HepG2 (cell line): ENCODE measurements at regions not wholly inside any gene's neighbourhood (a gene's known extent, or its start where the extent isn't known, plus 50 kb on each side); places are given as distances from the start of the nearest gene placed in this dataset.

Source experiments
- ATAC-seq: fragments of 200-7000 bp; cut with Tn5 transposase; 3 replicates; pipeline ENCODE4 v1.9.1; 2020; ENCODE audit warnings: mild to moderate bottlenecking, moderate library complexity
- BruUV-seq: library from RNA; stranded (reverse); fragments of 400-500 nt; replicated peaks from 2 replicates; lab custom pipeline; 2021; lab: Mats Ljungman, UMichigan
- CTCF ChIA-PET: fragments of 300-600 bp; formaldehyde crosslinking; extraction: SDS; loops from one replicate; lab custom pipeline; 2021; ENCODE audit warnings: low total read pairs, inconsistent platforms, low intra/inter-chr PET ratio; lab: Yijun Ruan, JAX
- POLR2A ChIA-PET: fragments of 350-600 bp; sonication (Branson Sonifier 250); formaldehyde crosslinking; loops from one replicate; lab custom pipeline; 2020; ENCODE audit warnings: antibody characterized with exemption, inconsistent platforms; lab: Yijun Ruan, JAX
- DNase-seq: peaks from one replicate; pipeline ENCODE4 v3.0.0-alpha.2; 2015; ENCODE audit warnings: low spot score
- FAIRE-seq: peaks from 3 replicates; lab custom pipeline; 2011; peaks lifted over from hg19 to GRCh38; lab: Jason Lieb, UNC
- H2AFZ ChIP-seq: one replicate; pipeline ENCODE4 v1.6.1; 2011; ENCODE audit warnings: low read length, inconsistent platforms
- H3K27ac ChIP-seq: fragments of 300-600 bp; 3 replicates; pipeline ENCODE4 v1.8.0; 2011; ENCODE audit warnings: mixed run types, mild to moderate bottlenecking, mixed read lengths, low read length, inconsistent platforms; ENCODE audit not compliant: insufficient read depth; ENCODE audit errors: extremely low read length
- H3K27me3 ChIP-seq, 2 experiments: fragments of 200-600 bp in 1 of 2; 2 replicates in 1 of 2; 3 replicates in 1 of 2; pipeline versions ENCODE4 v1.6.0 to v1.8.0; 2011; ENCODE audit warnings: low read length in 2 of 2, mild to moderate bottlenecking in 2 of 2, moderate library complexity in 2 of 2, inconsistent platforms in 1 of 2; ENCODE audit not compliant: insufficient read depth in 2 of 2, control insufficient read depth in 1 of 2
- H3K36me3 ChIP-seq, 2 experiments: fragments of 200-600 bp in 1 of 2; replicated peaks in 1 of 2; 2 replicates in 1 of 2; 3 replicates in 1 of 2; pipeline versions ENCODE4 v1.5.1 to v1.8.0; 2011; ENCODE audit warnings: low read length in 2 of 2, inconsistent platforms in 1 of 2; ENCODE audit not compliant: insufficient read depth in 2 of 2, control insufficient read depth in 1 of 2
- H3K4me1 ChIP-seq: 2 replicates; pipeline ENCODE4 v1.5.1; 2012; ENCODE audit warnings: low read length, inconsistent platforms; ENCODE audit not compliant: insufficient read depth
- H3K4me2 ChIP-seq: 2 replicates; pipeline ENCODE4 v1.6.0; 2011; ENCODE audit warnings: low read depth, low read length, inconsistent platforms
- H3K4me3 ChIP-seq, 3 experiments: fragments of 200-600 bp in 1 of 3; sonication (generic), shearing (Covaris generic) in 1 of 3; replicated peaks in 1 of 3; 2 replicates each; pipeline ENCODE4 v1.5.1; 2011 to 2016; ENCODE audit warnings: low read length in 3 of 3, inconsistent platforms in 2 of 3, low read depth in 2 of 3, mild to moderate bottlenecking in 2 of 3, control low read depth in 1 of 3, mixed read lengths in 1 of 3; ENCODE audit not compliant: insufficient read depth in 1 of 3
- H3K79me2 ChIP-seq: one replicate; pipeline ENCODE4 v1.6.1; 2011; ENCODE audit warnings: low read length, inconsistent platforms; ENCODE audit not compliant: insufficient read depth
- H3K9ac ChIP-seq: 2 replicates; pipeline ENCODE4 v1.6.0; 2011; ENCODE audit warnings: mild to moderate bottlenecking, low read depth, low read length, inconsistent platforms; ENCODE audit not compliant: insufficient read depth
- H3K9me3 ChIP-seq: 2 replicates; pipeline ENCODE4 v1.5.1; 2012; ENCODE audit warnings: mild to moderate bottlenecking, low read length
- H4K20me1 ChIP-seq: 2 replicates; pipeline ENCODE4 v1.6.0; 2011; ENCODE audit warnings: inconsistent platforms, mild to moderate bottlenecking, low read length, moderate library complexity; ENCODE audit not compliant: insufficient read depth
- ARID3A ChIP-seq: IDR thresholded peaks from 2 replicates; pipeline ENCODE4 v1.6.1; 2012; ENCODE audit warnings: low read depth, low read length, improper control_type of control experiment
- CCDC6 ChIP-seq: sonication (generic); formaldehyde crosslinking; IDR thresholded peaks from 2 replicates; pipeline ENCODE4 v1.8.1; 2022; ENCODE audit warnings: mild to moderate bottlenecking, missing genetic modification reagents, moderate library complexity
- EP300 ChIP-seq, 3 experiments: sonication (generic) in 1 of 3; formaldehyde crosslinking in 1 of 3; IDR thresholded peaks; 2 replicates each; pipeline versions ENCODE4 v1.5.1 to v1.6.1; 2011 to 2020; ENCODE audit warnings: low read depth in 2 of 3, low read length in 2 of 3, borderline replicate concordance in 1 of 3, improper control_type of control experiment in 1 of 3, mild to moderate bottlenecking in 1 of 3, missing genetic modification reagents in 1 of 3, moderate library complexity in 1 of 3
- GATAD2A ChIP-seq: IDR thresholded peaks from 2 replicates; pipeline ENCODE4 v1.6.1; 2016
- GPN1 ChIP-seq: sonication (generic); formaldehyde crosslinking; IDR thresholded peaks from 2 replicates; pipeline ENCODE4 v1.5.1; 2020; ENCODE audit warnings: missing genetic modification reagents, borderline replicate concordance
- HNF4A ChIP-seq: sonication (generic); formaldehyde crosslinking; IDR thresholded peaks from 2 replicates; pipeline ENCODE4 v1.4.0; 2020; ENCODE audit warnings: missing genetic modification reagents
- MEIS1 ChIP-seq: sonication (generic); formaldehyde crosslinking; IDR thresholded peaks from 2 replicates; pipeline ENCODE4 v1.9.0; 2021; ENCODE audit warnings: mild to moderate bottlenecking, missing genetic modification reagents, moderate library complexity, borderline replicate concordance
- NFE2L1 ChIP-seq: sonication (generic); formaldehyde crosslinking; IDR thresholded peaks from 2 replicates; pipeline ENCODE4 v1.4.0; 2020; ENCODE audit warnings: missing genetic modification reagents, mild to moderate bottlenecking, borderline replicate concordance
- SMAD3 ChIP-seq: sonication (generic); formaldehyde crosslinking; IDR thresholded peaks from 2 replicates; pipeline ENCODE4 v1.4.0; 2020; ENCODE audit warnings: missing genetic modification reagents
- ZNF230 ChIP-seq: sonication (generic); formaldehyde crosslinking; IDR thresholded peaks from 2 replicates; pipeline ENCODE4 v1.4.0; 2020; ENCODE audit warnings: mild to moderate bottlenecking, missing genetic modification reagents
- ZNF343 ChIP-seq: sonication (generic); formaldehyde crosslinking; IDR thresholded peaks from 2 replicates; pipeline ENCODE4 v1.4.0; 2020; ENCODE audit warnings: mild to moderate bottlenecking, missing genetic modification reagents
- ZNF510 ChIP-seq: sonication (generic); formaldehyde crosslinking; IDR thresholded peaks from 2 replicates; pipeline ENCODE4 v1.4.0; 2020; ENCODE audit warnings: low read depth, mild to moderate bottlenecking, missing genetic modification reagents
- WGBS: methylation state at CpG from one replicate; pipeline ENCODE4 v1.1.6; 2017; ENCODE audit warnings: low lambda C conversion rate; 5-methylcytosine and 5-hydroxymethylcytosine counted together
- in situ Hi-C: cut with HindIII; loops from 2 replicates; pipeline ENCODE4 v1.10.0; 2017; ENCODE audit warnings: low pct_unique_long_range_greater_than_20kb; ENCODE audit not compliant: extremely low pct_ligation_motif_present
- intact Hi-C: fragments of 100-400 bp; cut with micrococcal nuclease; formaldehyde crosslinking; loops from one replicate; pipeline ENCODE4 v1.10.0; 2022; ENCODE audit not compliant: unreplicated experiment
- TF ChIP-seq, protein P1 (sequence below): sonication (generic); formaldehyde crosslinking; IDR thresholded peaks from 2 replicates; pipeline ENCODE4 v1.8.0; 2022; ENCODE audit warnings: mild to moderate bottlenecking, missing genetic modification reagents, borderline replicate concordance

DNA sequence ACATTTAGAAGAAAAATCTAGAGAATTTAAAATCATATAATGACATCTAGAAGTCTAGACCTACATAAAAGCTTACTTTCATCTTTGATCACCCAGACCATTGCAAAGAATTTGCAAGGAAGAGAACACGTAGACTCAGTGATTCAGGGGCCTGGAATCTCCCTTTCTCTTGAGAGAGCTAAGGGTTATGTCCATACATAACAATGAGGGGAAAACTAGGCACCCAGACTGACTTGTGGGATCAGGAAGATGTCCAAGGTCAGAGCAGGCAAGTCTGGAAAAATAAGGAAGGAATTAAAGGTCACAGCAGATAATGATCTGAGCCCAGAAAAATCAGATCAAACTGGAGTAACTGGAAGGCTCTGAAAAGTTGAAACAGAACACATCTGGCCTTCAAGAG, 198.4 kb upstream of the SFRP2 start:
- no peak for FAIRE-seq
- ChIA-PET POLR2A (no interaction called here), CTCF (no interaction called here)
- H3K9ac ChIP-seq: no peak overlapping the region
- no peaks in the 10 kb centered on the region for H3K36me3 ChIP-seq
- no peaks in the 10 kb centered on the region for H3K27me3 ChIP-seq
- H2AFZ ChIP-seq: no peak overlapping the region
- WGBS: 0% methylated on average over 1 of the region's 1 CpG
- no peaks in the 10 kb centered on the region for H3K79me2 ChIP-seq
- ATAC-seq: no peak
- no peak overlapping the region for H3K4me2 ChIP-seq
- no peak overlapping the region for H3K4me3 ChIP-seq
- no peak overlapping the region for H3K27ac ChIP-seq
- no TSS peak for BruUV-seq
- in situ Hi-C loops: no loop called here
- no peaks in the 10 kb centered on the region; the same call in 1 of the 2 replicates for H3K9me3 ChIP-seq
- intact Hi-C loops: no loop called here
- DNase-seq: no peak
- TF ChIP-seq GPN1 (CRISPR knock-in tag): no peak
- no peak for TF ChIP-seq ZNF510 (CRISPR knock-in tag)
- TF ChIP-seq GATAD2A (CRISPR knock-in tag): no peak
- no peak for TF ChIP-seq ZNF343 (CRISPR knock-in tag)
- TF ChIP-seq HNF4A: no peak
- TF ChIP-seq ZNF230 (CRISPR knock-in tag): no peak
- TF ChIP-seq SMAD3 (CRISPR knock-in tag): no peak
- TF ChIP-seq ARID3A: no peak
- TF ChIP-seq, all 625 proteins: peak for 0
- no peaks in the 10 kb centered on the region for H3K4me1 ChIP-seq
- H4K20me1 ChIP-seq: no peaks in the 10 kb centered on the region

- Histone ChIP-seq H3K4me2 (no peak overlapping the region), H3K79me2 (no peaks in the 10 kb centered on the region), H4K20me1 (no peaks in the 10 kb centered on the region), H3K4me1 (no peaks in the 10 kb centered on the region), H3K4me3 (no peak overlapping the region), H3K27ac (no peak overlapping the region), H3K27me3 (no peaks in the 10 kb centered on the region), H3K36me3 (no peaks in the 10 kb centered on the region), H3K9ac (no peak overlapping the region), H2AFZ (no peak overlapping the region), H3K9me3 (peaks cover 25% of the 10 kb centered on the region)
- FAIRE-seq (no peak), ATAC-seq (no peak), DNase-seq (no peak)
- CTCF ChIA-PET: no interaction called here
- in situ Hi-C loops: no loop called here
- intact Hi-C loops: no loop called here
- POLR2A ChIA-PET: no interaction called here
- BruUV-seq: no TSS peak
- TF ChIP-seq MEIS1 (CRISPR knock-in tag): no peak
- TF ChIP-seq CCDC6 (CRISPR knock-in tag): no peak
- no peak for TF ChIP-seq NFE2L1 (CRISPR knock-in tag)
- no peak for TF ChIP-seq EP300 (IDR thresholded peaks at IDR 0.05; ENCODE audit: low read depth in 2 of 2, low read length in 2 of 2)
- no peak for TF ChIP-seq EP300 (CRISPR knock-in tag; IDR thresholded peaks at IDR 0.05; ENCODE audit: borderline replicate concordance)
- TF ChIP-seq, protein P1, sequence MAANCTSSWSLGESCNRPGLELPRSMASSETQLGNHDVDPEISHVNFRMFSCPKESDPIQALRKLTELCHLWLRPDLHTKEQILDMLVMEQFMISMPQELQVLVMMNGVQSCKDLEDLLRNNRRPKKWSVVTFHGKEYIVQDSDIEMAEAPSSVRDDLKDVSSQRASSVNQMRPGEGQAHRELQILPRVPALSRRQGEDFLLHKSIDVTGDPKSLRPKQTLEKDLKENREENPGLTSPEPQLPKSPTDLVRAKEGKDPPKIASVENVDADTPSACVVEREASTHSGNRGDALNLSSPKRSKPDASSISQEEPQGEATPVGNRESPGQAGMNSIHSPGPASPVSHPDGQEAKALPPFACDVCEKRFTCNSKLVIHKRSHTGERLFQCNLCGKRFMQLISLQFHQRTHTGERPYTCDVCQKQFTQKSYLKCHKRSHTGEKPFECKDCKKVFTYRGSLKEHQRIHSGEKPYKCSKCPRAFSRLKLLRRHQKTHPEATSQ (CRISPR knock-in tag): no peak
Observed at GRCh38 chr4:153976954-153977353, 188.1 kb upstream of the SFRP2 start.
